Liver (tissue), 8 donors: ENCODE measurements at regions not wholly inside any gene's neighbourhood (a gene's known extent, or its start where the extent isn't known, plus 50 kb on each side); places are given as distances from the start of the nearest gene placed in this dataset.

Experiments
- DNase-seq: peaks from one replicate; pipeline ENCODE4 v3.0.0-alpha.2; 2017; ENCODE audit warnings: low spot score
- H3K27ac ChIP-seq, 2 donors: one replicate each; pipeline ENCODE4 v1.7.0; 2013; ENCODE audit warnings: inconsistent platforms in 2 of 2, low read length in 2 of 2, control low read depth in 1 of 2, low read depth in 1 of 2, mild to moderate bottlenecking in 1 of 2
- H3K27me3 ChIP-seq, 4 donors: one replicate each; pipeline versions ENCODE4 v1.6.1 to v1.7.0; 2013; ENCODE audit warnings: low read length in 3 of 4, inconsistent platforms in 1 of 4, mild to moderate bottlenecking in 1 of 4, moderate library complexity in 1 of 4; ENCODE audit not compliant: control insufficient read depth in 4 of 4, insufficient read depth in 4 of 4
- H3K36me3 ChIP-seq, 4 donors: one replicate each; pipeline versions ENCODE4 v1.6.1 to v1.7.0; 2013; ENCODE audit warnings: low read length in 3 of 4, mild to moderate bottlenecking in 3 of 4, low read depth in 1 of 4, moderate library complexity in 1 of 4; ENCODE audit not compliant: control insufficient read depth in 4 of 4, insufficient read depth in 3 of 4
- H3K4me1 ChIP-seq, 4 donors: one replicate each; pipeline versions ENCODE4 v1.6.1 to v1.7.0; 2013; ENCODE audit warnings: low read length in 3 of 4, mild to moderate bottlenecking in 3 of 4, moderate library complexity in 1 of 4; ENCODE audit not compliant: control insufficient read depth in 4 of 4, insufficient read depth in 4 of 4
- H3K4me3 ChIP-seq, 3 donors: one replicate each; pipeline versions ENCODE4 v1.6.1 to v1.7.0; 2013; ENCODE audit warnings: low read length in 3 of 3, control low read depth in 1 of 3, low read depth in 1 of 3, mild to moderate bottlenecking in 1 of 3
- H3K9ac ChIP-seq, 2 donors: one replicate each; pipeline ENCODE4 v1.7.0; 2013; ENCODE audit warnings: low read length in 2 of 2, mild to moderate bottlenecking in 2 of 2, moderate library complexity in 2 of 2, control low read depth in 1 of 2, low read depth in 1 of 2
- H3K9me3 ChIP-seq, 4 donors: one replicate each; pipeline versions ENCODE4 v1.6.1 to v1.7.0; 2013; ENCODE audit warnings: low read length in 3 of 4; ENCODE audit not compliant: control insufficient read depth in 4 of 4
- EGR1 ChIP-seq, 2 donors: IDR thresholded peaks; 2 replicates each; pipeline ENCODE4 v1.6.1; 2016 to 2018; ENCODE audit warnings: antibody characterized with exemption in 2 of 2, low read depth in 2 of 2
- FOXA2 ChIP-seq: IDR thresholded peaks from 2 replicates; pipeline ENCODE4 v1.6.1; 2016; ENCODE audit warnings: antibody characterized with exemption
- GABPA ChIP-seq, 2 donors: IDR thresholded peaks in 1 of 2; conservative IDR thresholded peaks in 1 of 2; 2 replicates each; pipeline ENCODE4 v1.6.1; 2016; ENCODE audit warnings: antibody characterized with exemption in 2 of 2, mild to moderate bottlenecking in 1 of 2, moderate library complexity in 1 of 2
- HNF4A ChIP-seq, 2 donors: conservative IDR thresholded peaks; 2 replicates each; pipeline ENCODE4 v1.6.1; 2016; ENCODE audit warnings: antibody characterized with exemption in 2 of 2, mild to moderate bottlenecking in 2 of 2
- HNF4G ChIP-seq: IDR thresholded peaks from 2 replicates; pipeline ENCODE4 v1.6.1; 2016; ENCODE audit warnings: antibody characterized with exemption
- JUND ChIP-seq, 2 donors: IDR thresholded peaks; 2 replicates each; pipeline ENCODE4 v1.6.1; 2016; ENCODE audit warnings: antibody characterized with exemption in 2 of 2
- MAX ChIP-seq: IDR thresholded peaks from 2 replicates; pipeline ENCODE4 v1.6.1; 2016; ENCODE audit warnings: antibody characterized with exemption
- NR2F2 ChIP-seq: IDR thresholded peaks from 2 replicates; pipeline ENCODE4 v1.6.1; 2016; ENCODE audit warnings: antibody characterized with exemption
- RAD21 ChIP-seq, 2 donors: IDR thresholded peaks; 2 replicates each; pipeline ENCODE4 v1.6.1; 2016; ENCODE audit warnings: antibody characterized with exemption in 2 of 2, mild to moderate bottlenecking in 2 of 2
- REST ChIP-seq: IDR thresholded peaks from 2 replicates; pipeline ENCODE4 v1.6.1; 2016; ENCODE audit warnings: antibody characterized with exemption, mild to moderate bottlenecking
- TAF1 ChIP-seq: conservative IDR thresholded peaks from 2 replicates; pipeline ENCODE4 v1.6.1; 2016; ENCODE audit warnings: antibody characterized with exemption, mild to moderate bottlenecking
- YY1 ChIP-seq: IDR thresholded peaks from 2 replicates; pipeline ENCODE4 v1.6.1; 2016; ENCODE audit warnings: antibody characterized with exemption, mild to moderate bottlenecking
- ZBTB33 ChIP-seq: IDR thresholded peaks from 2 replicates; pipeline ENCODE4 v1.6.1; 2016; ENCODE audit warnings: antibody characterized with exemption
- WGBS: extraction: QIAGEN DNeasy Blood & Tissue Kit; methylation state at CpG from one replicate; pipeline ENCODE4 v1.1.7; 2013; 5-methylcytosine and 5-hydroxymethylcytosine counted together
- TF ChIP-seq, protein P1 (sequence below): fragments of 150-350 bp; IDR thresholded peaks from 2 replicates; pipeline ENCODE4 v1.5.1; 2017; ENCODE audit warnings: improper control_type of control experiment, low read depth, low read length; ENCODE audit not compliant: missing input control
- donor health status: healthy.
- donor health status: healthy.
- donor health status: healthy.
- donor health status: healthy.
- donor health status: healthy.

DNA sequence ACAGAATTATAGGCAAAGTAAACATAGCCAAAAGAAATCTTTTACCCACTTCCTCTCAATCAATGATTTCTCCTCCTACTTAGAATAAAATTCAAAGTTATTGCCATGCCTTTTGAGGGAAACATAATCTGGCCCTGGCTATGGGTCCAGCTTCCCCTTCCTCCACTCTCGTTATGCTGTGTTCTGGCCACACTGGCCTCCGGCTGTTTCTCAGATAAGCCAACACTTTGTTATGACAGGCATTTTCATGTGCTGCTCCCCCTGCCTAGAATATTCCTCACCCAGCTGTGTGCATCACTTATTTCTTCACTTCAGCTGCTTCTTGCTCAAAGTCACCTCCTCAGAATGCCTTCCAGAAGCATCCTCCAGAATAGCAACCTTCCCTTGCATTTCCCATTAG lies 386.6 kb upstream of the AADAT start (continued):
- no peak for TF ChIP-seq ZBTB33

DNA sequence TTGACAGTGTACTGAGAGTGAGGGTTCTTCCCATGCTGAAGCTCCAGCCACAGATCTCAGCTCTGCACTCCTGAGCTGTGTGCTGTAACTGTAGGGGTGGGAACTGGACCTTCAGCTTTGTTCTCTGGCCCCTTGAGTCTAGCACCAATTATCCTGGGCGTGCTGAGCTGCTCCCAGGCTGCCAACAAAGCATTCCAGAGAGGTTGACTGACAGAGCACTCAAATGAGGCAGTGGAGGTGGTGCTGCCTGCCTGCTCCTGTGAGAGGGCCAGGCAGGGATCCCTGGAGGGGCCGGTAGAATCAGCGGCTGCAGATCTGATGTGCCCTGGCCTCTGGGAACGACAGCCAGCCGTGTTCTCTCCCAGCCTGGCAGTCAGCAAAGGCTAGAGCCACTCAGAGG lies 375.7 kb upstream of the AADAT start:
- 53% methylated on average over 5 of the region's 5 CpGs for WGBS
- Histone ChIP-seq H3K9me3 (peaks cover 0 to 3% (median 0%) of the 10 kb centered on the region in 4 donors), H3K9ac (no peak overlapping the region), H3K27ac (no peak overlapping the region), H3K36me3 (no peaks in the 10 kb centered on the region), H3K4me1 (no peaks in the 10 kb centered on the region), H3K27me3 (peaks cover 0 to 3% (median 0%) of the 10 kb centered on the region in 4 donors), H3K4me3 (no peak overlapping the region)
- no peak for DNase-seq
- TF ChIP-seq GABPA (IDR thresholded peaks at IDR 0.05 in 1 of 2, conservative IDR thresholded peaks at IDR 0.05 in 1 of 2) (no peak), YY1 (no peak), TAF1 (no peak), JUND (IDR thresholded peaks at IDR 0.05) (no peak), RAD21 (IDR thresholded peaks at IDR 0.05) (no peak), FOXA2 (no peak), NR2F2 (no peak), MAX (no peak), EGR1 (IDR thresholded peaks at IDR 0.05; ENCODE audit: low read depth in 2 of 2) (no peak), HNF4A (conservative IDR thresholded peaks at IDR 0.05) (no peak)
- TF ChIP-seq, protein P1, sequence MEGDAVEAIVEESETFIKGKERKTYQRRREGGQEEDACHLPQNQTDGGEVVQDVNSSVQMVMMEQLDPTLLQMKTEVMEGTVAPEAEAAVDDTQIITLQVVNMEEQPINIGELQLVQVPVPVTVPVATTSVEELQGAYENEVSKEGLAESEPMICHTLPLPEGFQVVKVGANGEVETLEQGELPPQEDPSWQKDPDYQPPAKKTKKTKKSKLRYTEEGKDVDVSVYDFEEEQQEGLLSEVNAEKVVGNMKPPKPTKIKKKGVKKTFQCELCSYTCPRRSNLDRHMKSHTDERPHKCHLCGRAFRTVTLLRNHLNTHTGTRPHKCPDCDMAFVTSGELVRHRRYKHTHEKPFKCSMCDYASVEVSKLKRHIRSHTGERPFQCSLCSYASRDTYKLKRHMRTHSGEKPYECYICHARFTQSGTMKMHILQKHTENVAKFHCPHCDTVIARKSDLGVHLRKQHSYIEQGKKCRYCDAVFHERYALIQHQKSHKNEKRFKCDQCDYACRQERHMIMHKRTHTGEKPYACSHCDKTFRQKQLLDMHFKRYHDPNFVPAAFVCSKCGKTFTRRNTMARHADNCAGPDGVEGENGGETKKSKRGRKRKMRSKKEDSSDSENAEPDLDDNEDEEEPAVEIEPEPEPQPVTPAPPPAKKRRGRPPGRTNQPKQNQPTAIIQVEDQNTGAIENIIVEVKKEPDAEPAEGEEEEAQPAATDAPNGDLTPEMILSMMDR, result no peak

DNA sequence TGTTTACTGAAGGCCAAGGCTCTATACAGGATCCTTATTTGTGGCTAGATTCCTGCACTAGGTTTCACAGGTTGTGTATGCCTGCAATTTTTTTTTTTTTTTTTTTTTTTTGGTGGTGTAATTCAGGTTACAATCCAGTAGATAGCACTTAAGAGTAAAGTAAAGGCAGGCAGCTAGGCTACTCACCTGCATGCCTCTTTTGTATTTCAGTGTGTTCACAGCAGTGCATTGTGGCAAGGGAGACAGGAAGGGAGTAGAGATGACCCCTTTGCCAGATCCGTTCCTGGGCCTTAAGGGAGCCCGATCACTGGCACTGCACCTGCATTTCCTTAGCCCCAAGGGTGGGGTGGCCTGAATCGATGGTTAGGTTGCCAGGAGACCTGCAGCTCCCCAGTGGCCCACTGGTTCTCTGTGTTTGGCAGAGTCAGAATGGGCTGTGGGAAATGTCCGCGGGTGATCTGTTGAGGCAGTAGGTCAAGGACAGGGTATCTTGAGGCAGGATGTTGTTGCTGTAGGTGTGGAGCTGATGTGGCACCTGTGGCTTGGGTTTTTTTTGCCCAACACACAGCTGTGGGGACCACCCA lies 374.9 kb upstream of the AADAT start:
- DNase-seq, result no peak
- H3K36me3 ChIP-seq, result no peaks in the 10 kb centered on the region
- TF ChIP-seq REST (no peak), GABPA (IDR thresholded peaks at IDR 0.05 in 1 of 2, conservative IDR thresholded peaks at IDR 0.05 in 1 of 2) (no peak), YY1 (no peak), HNF4A (conservative IDR thresholded peaks at IDR 0.05) (no peak), TAF1 (no peak), RAD21 (IDR thresholded peaks at IDR 0.05) (no peak), NR2F2 (no peak), JUND (IDR thresholded peaks at IDR 0.05) (no peak), HNF4G (no peak)
- no peaks in the 10 kb centered on the region for H3K4me1 ChIP-seq
- H3K27ac ChIP-seq, result no peak overlapping the region
- no peak overlapping the region for H3K9ac ChIP-seq
- H3K4me3 ChIP-seq, result no peak overlapping the region
- peaks cover 0 to 3% (median 0%) of the 10 kb centered on the region in 4 donors for H3K27me3 ChIP-seq
- peaks cover 0 to 3% (median 0%) of the 10 kb centered on the region in 4 donors for H3K9me3 ChIP-seq
- 80% methylated on average over 5 of the region's 5 CpGs for WGBS
